ENCODE measurements at regions not wholly inside any gene's neighbourhood (a gene's known extent, or its start where the extent isn't known, plus 50 kb on each side); places are given as distances from the start of the nearest gene placed in this dataset.

GRCh38 chr14:66104486-66104885 lies 381.7 kb upstream of the CCDC196 start:
- no peak overlapping the region for H3K4me3 Mint-ChIP-seq (ENCODE audit: unreplicated experiment)
- peaks cover 4% of the 10 kb centered on the region for H3K9me3 Mint-ChIP-seq (ENCODE audit: low read depth)
- H3K36me3 Mint-ChIP-seq (ENCODE audit: low read depth), result no peaks in the 10 kb centered on the region
- no peaks in the 10 kb centered on the region for H3K4me1 Mint-ChIP-seq (ENCODE audit: low read depth)
- no peak overlapping the region for H3K27ac Mint-ChIP-seq (ENCODE audit: unreplicated experiment)
- no peaks in the 10 kb centered on the region for H3K27me3 Mint-ChIP-seq (ENCODE audit: low read depth)
- DNase-seq (ENCODE audit: low spot score), result no peak
- TF ChIP-seq CTCF (IDR thresholded peaks at IDR 0.05), result no peak

- Mint-ChIP-seq H3K27me3 (ENCODE audit: low read depth) (no peaks in the 10 kb centered on the region), H3K9me3 (ENCODE audit: low read depth) (peaks cover 4% of the 10 kb centered on the region), H3K27ac (ENCODE audit: unreplicated experiment) (no peak overlapping the region), H3K4me3 (ENCODE audit: unreplicated experiment) (no peak overlapping the region), H3K36me3 (ENCODE audit: low read depth) (no peaks in the 10 kb centered on the region), H3K4me1 (ENCODE audit: low read depth) (no peaks in the 10 kb centered on the region)
- no peak for TF ChIP-seq CTCF (IDR thresholded peaks at IDR 0.05)
- no peak for DNase-seq (ENCODE audit: low spot score)
Measured at GRCh38 chr14:66105815-66106214, 380.4 kb upstream of the CCDC196 start.

- no peak overlapping the region for H3K27ac Mint-ChIP-seq (ENCODE audit: unreplicated experiment)
- no peak for DNase-seq (ENCODE audit: low spot score)
- no peaks in the 10 kb centered on the region for H3K36me3 Mint-ChIP-seq (ENCODE audit: low read depth)
- TF ChIP-seq CTCF (IDR thresholded peaks at IDR 0.05), result no peak
- H3K4me1 Mint-ChIP-seq (ENCODE audit: low read depth), result no peaks in the 10 kb centered on the region
- H3K9me3 Mint-ChIP-seq (ENCODE audit: low read depth), result peaks cover 4% of the 10 kb centered on the region
- H3K4me3 Mint-ChIP-seq (ENCODE audit: unreplicated experiment), result no peak overlapping the region
- peaks cover 2% of the 10 kb centered on the region for H3K27me3 Mint-ChIP-seq (ENCODE audit: low read depth)
Measured at GRCh38 chr14:66109426-66109825, 376.7 kb upstream of the CCDC196 start.

GRCh38 chr14:66111891-66112290 lies 374.3 kb upstream of the CCDC196 start:
- Mint-ChIP-seq H3K4me3 (ENCODE audit: unreplicated experiment) (no peak overlapping the region), H3K9me3 (ENCODE audit: low read depth) (peaks cover 4% of the 10 kb centered on the region), H3K4me1 (ENCODE audit: low read depth) (no peaks in the 10 kb centered on the region), H3K27ac (ENCODE audit: unreplicated experiment) (no peak overlapping the region), H3K36me3 (ENCODE audit: low read depth) (no peaks in the 10 kb centered on the region), H3K27me3 (ENCODE audit: low read depth) (peaks cover 2% of the 10 kb centered on the region)
- DNase-seq (ENCODE audit: low spot score), result no peak
- no peak for TF ChIP-seq CTCF (IDR thresholded peaks at IDR 0.05)

GRCh38 chr14:66114071-66114470 lies 372.1 kb upstream of the CCDC196 start:
- peaks cover 4% of the 10 kb centered on the region for H3K9me3 Mint-ChIP-seq (ENCODE audit: low read depth)
- no peaks in the 10 kb centered on the region for H3K36me3 Mint-ChIP-seq (ENCODE audit: low read depth)
- H3K4me3 Mint-ChIP-seq (ENCODE audit: unreplicated experiment), result no peak overlapping the region
- DNase-seq (ENCODE audit: low spot score), result no peak
- H3K27me3 Mint-ChIP-seq (ENCODE audit: low read depth), result peaks cover 2% of the 10 kb centered on the region
- H3K27ac Mint-ChIP-seq (ENCODE audit: unreplicated experiment), result no peak overlapping the region
- no peak for TF ChIP-seq CTCF (IDR thresholded peaks at IDR 0.05)
- H3K4me1 Mint-ChIP-seq (ENCODE audit: low read depth), result peaks cover 5% of the 10 kb centered on the region

Measured in chondrocyte (in vitro differentiated cells).